ENCODE measurements at regions not wholly inside any gene's neighbourhood (a gene's known extent, or its start where the extent isn't known, plus 50 kb on each side); places are given as distances from the start of the nearest gene placed in this dataset.

GRCh38 chr3:31284776-31285175 lies 247.9 kb upstream of the STT3B start:
- Histone ChIP-seq H3K9ac (ENCODE audit: extremely low read depth, insufficient read length, low read length) (no peak overlapping the region), H3K18ac (ENCODE audit: insufficient read length, low read depth, low read length) (no peak overlapping the region), H3K79me1 (ENCODE audit: insufficient read depth, low read depth, low read length, poor library complexity, severe bottlenecking) (no peaks in the 10 kb centered on the region), H4K20me1 (ENCODE audit: control insufficient read depth, insufficient read depth, insufficient read length) (no peaks in the 10 kb centered on the region), H2BK120ac (ENCODE audit: low read depth, low read length, poor library complexity, severe bottlenecking) (no peak overlapping the region), H2BK15ac (ENCODE audit: low read depth, low read length) (no peak overlapping the region), H4K5ac (ENCODE audit: insufficient read length, low read depth, low read length) (no peak overlapping the region), H3K14ac (ENCODE audit: insufficient read depth, low read length) (no peak overlapping the region), H3K56ac (ENCODE audit: insufficient read length, low read depth, low read length) (no peak overlapping the region), H3K9me3 (ENCODE audit: control insufficient read depth, low read depth, low read length) (no peaks in the 10 kb centered on the region), H4K91ac (ENCODE audit: insufficient read length, low read depth, low read length) (no peak overlapping the region), H3K4ac (ENCODE audit: low read depth, low read length) (no peak overlapping the region), H4K8ac (replicated peaks; ENCODE audit: insufficient read length, low read depth, low read length) (no peak overlapping the region), H3K27me3 (ENCODE audit: insufficient read depth, low read length) (no peaks in the 10 kb centered on the region), H3T11ph (ENCODE audit: low read length) (no peak overlapping the region), H3K4me1 (ENCODE audit: insufficient read depth, low read length) (no peaks in the 10 kb centered on the region; the same call in 1 of the 2 replicates), H3K79me2 (ENCODE audit: insufficient read depth, low read length) (no peaks in the 10 kb centered on the region), H3K23ac (ENCODE audit: insufficient read length, low read depth, low read length) (no peak overlapping the region), H2BK5ac (ENCODE audit: insufficient read length, low read length) (no peak overlapping the region), H2AFZ (ENCODE audit: low read length) (no peak overlapping the region), H3K27ac (ENCODE audit: insufficient read length, low read depth, low read length) (no peak overlapping the region), H3K4me2 (ENCODE audit: insufficient read depth, insufficient read length, low read length) (no peak overlapping the region), H2BK20ac (ENCODE audit: low read depth, low read length, poor library complexity, severe bottlenecking) (no peak overlapping the region), H2AK5ac (ENCODE audit: insufficient read length, low read length) (no peak overlapping the region), H2BK12ac (ENCODE audit: insufficient read length, low read depth, low read length) (no peak overlapping the region), H3K23me2 (ENCODE audit: insufficient read length, low read depth, low read length, poor library complexity, severe bottlenecking) (no peaks in the 10 kb centered on the region)
- H3K9me3 Mint-ChIP-seq: no peaks in the 10 kb centered on the region; a peak in 1 of 5 replicates
- H3K4me1 Mint-ChIP-seq: peaks cover 16 to 27% of the 10 kb centered on the region in 2 experiments
- no CpG with 5 or more reads among the region's 1 CpG for WGBS (ENCODE audit: extremely low coverage, insufficient read length, low lambda C conversion rate)
- TF ChIP-seq, protein P1, sequence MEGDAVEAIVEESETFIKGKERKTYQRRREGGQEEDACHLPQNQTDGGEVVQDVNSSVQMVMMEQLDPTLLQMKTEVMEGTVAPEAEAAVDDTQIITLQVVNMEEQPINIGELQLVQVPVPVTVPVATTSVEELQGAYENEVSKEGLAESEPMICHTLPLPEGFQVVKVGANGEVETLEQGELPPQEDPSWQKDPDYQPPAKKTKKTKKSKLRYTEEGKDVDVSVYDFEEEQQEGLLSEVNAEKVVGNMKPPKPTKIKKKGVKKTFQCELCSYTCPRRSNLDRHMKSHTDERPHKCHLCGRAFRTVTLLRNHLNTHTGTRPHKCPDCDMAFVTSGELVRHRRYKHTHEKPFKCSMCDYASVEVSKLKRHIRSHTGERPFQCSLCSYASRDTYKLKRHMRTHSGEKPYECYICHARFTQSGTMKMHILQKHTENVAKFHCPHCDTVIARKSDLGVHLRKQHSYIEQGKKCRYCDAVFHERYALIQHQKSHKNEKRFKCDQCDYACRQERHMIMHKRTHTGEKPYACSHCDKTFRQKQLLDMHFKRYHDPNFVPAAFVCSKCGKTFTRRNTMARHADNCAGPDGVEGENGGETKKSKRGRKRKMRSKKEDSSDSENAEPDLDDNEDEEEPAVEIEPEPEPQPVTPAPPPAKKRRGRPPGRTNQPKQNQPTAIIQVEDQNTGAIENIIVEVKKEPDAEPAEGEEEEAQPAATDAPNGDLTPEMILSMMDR (conservative IDR thresholded peaks at IDR 0.05): no peak
- H3K27me3 Mint-ChIP-seq (ENCODE audit: low read depth): no peaks in the 10 kb centered on the region
- no peak overlapping the region for H3K4me3 Mint-ChIP-seq
- no peaks in the 10 kb centered on the region for H3K36me3 Mint-ChIP-seq (ENCODE audit: insufficient read depth in 1 of 3, low read depth in 3 of 3)
- DNase-seq: no peak
- H3K27ac Mint-ChIP-seq: no peak overlapping the region
